HPDE6-E6E7 (cell line): ENCODE measurements at regions not wholly inside any gene's neighbourhood (a gene's known extent, or its start where the extent isn't known, plus 50 kb on each side); places are given as distances from the start of the nearest gene placed in this dataset.
"Not testable (repeated sequence)": the region's sequence is repeated elsewhere in the genome, so short reads cannot be mapped to it uniquely, and the experiment has no call there.

Source experiments
- DNase-seq: peaks from one replicate; pipeline ENCODE4 v3.0.0; 2011; ENCODE audit warnings: missing footprints; ENCODE audit errors: extremely low spot score

DNA sequence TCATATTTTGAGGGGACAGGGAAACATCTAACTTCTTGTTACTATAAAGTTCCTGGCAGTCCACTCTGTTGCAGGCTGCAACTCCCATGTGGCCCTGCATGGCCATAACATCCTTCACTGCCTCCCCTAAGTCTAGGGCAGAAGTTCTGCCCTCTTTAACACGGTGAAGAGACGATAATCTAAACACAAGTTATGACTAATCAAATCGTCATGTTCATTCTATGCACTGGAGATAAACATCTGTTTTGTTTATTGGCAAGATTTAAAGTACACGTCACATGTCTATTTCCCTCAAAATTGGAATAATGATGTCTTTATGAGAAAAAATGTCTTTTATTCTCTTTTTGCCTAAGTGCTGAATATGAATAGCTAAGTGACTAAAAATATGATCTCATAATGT, 1629.4 kb downstream of the PCDH9 start:
- no peak for DNase-seq

DNA sequence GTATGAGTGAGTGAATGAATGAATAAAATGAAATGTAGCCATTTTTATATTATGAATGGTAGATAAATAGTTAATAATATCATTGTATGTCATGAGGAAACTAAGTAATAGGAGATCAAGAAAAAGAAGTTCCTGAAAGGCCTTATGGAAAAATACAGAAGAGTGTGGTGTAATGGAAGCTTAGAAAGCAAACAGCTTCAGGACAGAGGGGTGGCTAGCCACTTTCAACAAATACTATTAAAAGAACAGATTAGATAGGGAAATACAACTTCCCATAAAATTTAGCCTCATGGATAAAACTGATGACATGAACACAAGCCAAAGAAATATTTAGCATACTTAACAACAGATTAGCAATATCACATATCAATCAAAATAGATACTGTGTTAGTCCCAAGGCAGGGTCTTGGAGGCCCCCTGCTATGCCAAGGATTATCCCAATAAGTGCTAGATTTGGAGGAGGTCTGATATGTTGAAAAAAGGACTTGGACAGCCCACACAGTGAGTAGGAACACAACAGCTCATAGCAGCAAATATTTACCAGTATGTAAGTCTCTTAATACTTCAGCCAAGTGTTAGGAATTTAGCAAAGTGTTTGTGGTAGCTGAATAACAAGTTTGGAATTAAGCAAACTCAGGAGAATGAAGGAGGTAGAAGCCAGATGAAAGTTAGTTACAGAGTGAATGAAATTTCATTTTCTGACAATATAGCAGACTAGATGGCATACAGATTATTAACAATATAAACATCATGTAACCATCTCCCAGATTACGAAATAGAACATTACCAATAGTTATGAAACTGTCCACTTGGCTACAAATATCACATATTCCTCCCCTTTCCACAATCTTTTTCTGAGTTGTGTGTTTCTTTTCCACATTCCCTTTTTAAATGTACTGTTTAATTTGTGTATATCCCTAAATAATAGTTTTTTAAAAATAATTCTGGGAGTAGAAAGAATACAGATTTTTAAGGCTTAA, 1632.0 kb downstream of the PCDH9 start:
- DNase-seq = no peak

DNA sequence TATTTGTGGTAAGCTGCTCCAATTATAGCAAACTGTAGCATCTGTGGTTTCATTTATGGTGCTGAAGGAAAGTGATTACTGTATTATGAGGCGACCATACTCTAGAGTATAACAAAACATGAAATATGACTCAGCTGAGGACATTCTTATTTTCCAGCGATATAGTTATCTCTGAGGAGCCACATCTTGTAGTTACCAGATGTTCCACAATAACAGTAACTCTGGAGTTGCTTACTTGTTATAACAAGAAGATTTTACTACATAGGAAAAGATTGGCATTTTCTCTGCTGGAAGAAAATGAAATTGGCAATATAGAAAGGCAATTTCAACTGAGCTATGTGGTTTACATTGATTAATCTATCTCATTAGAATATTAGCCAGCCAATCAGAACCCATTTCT, 1634.2 kb downstream of the PCDH9 start:
- no peak for DNase-seq

DNA sequence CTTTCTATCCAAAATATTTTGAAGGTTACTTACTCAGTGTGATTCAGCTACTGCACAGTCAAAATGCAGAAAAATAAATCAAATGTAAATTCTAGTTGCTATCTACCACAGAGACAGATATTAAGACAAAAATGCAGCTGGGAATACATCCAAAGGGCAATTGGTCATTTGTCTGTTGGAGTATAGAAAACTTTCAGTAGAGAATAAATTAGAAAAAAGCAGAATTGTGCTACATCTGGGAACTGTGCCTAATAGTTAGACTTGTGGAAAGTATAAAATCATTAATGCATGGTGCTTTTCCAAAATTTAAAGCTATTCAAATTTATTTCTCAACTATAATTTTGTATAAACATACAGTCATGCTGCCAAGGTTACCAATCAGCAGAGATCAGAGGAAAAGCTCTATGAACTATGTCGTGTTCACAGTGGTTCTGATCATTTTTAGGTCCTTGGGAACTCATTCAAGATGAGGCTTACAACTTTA, 1635.8 kb downstream of the PCDH9 start:
- DNase-seq = no peak

DNA sequence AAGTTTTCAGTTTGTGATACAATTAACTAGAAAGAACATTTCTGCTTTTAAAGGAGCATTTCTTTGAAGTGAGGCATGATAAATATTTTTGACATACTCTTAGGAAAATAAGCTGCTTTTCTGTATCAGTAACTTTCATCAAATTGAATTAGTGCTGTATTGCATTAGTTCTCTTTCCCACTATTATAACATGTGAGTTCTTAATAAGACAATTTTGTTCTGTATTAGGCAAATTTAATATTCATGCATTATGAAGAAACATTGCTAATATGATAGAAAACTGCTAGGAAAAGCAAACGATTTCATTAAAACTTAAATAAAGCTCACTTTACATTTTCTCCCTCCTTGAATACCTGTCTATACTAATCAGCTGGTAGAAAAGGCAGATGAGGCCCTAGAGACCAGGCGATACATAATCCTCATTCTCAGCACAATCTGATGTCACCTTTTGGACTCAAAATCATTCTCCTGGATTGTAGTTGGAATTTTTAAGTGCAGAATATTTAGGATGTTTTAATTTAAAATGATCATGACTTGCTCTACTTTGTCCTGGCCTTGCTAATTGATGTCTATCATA, 1636.8 kb downstream of the PCDH9 start:
- no peak for DNase-seq

DNA sequence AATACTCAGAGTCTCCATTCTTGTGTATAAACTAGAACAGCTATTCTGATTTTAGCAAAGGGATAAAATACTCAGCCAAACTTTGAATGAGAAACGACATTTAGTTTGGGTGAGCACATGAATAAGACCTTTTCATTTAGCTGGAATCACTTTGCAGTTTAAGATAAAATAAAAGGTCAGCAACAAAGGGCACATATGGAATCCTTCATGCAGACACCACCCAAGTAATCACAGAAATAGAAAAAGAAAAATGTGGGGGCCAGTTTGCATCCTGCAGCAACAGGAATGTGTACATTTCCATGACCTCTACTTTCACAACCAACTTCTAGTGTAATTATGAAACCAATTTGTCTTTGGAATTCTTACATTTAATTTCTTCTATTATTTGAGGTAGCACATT, 1637.4 kb downstream of the PCDH9 start:
- no peak for DNase-seq

DNA sequence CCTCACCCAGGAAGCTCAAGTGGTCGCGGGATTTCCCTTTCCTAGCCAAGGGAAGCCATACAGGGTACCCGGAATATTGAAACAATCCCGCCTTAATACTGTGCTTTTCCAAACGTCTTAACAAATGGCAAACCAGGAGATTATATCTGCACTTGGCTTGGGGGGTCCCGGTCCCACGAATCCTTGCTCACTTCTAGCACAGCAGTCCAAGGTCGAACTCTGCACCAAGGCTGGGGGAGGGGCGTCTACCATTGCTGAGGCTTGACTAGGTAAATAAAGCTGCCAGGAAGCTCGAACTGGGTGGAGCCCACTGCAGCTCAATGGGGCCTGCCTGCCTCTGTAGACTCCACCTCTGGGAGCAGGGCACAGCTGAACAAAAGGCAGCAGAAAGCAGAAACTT, 1644.8 kb downstream of the PCDH9 start:
- no peak for DNase-seq

DNA sequence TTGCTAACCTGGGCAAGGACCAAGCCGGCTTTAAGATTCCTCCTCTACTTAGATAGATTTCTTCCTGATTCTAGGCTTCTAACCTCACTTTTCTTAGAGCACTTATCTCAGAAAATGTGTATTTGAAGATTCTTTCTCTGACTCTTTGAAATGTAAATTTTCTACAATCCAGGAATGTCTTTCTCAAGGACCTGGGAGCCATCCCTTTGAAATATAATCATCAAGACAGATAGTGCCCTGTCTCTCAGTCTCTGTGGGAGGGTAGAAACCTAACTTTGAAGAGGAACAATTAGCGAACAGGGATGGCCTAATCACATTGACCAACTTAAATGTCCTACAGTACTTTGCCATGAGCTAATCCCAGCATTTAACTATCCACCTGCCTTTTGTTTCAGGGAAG, 1646.0 kb downstream of the PCDH9 start:
- DNase-seq = no peak

DNA sequence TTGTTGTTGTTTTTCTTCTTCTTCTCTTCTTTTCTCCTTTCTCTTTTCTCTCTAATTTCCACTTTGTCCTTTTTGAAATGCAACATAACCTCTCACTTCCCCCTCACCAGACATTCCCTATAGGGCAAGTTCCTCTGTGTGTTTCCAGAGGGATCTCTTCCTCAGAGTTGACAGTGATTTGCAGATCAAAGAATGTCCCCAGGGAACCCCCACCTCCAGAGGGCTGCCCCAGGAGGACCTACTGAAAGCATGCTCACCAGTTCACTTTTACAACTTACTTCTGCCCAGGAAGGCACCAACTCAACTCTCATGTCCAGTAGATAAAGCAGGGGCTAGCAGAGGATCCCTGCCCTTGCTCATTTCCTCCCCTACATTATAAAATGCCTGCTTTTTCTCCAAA, 1648.0 kb downstream of the PCDH9 start:
- no peak for DNase-seq

DNA sequence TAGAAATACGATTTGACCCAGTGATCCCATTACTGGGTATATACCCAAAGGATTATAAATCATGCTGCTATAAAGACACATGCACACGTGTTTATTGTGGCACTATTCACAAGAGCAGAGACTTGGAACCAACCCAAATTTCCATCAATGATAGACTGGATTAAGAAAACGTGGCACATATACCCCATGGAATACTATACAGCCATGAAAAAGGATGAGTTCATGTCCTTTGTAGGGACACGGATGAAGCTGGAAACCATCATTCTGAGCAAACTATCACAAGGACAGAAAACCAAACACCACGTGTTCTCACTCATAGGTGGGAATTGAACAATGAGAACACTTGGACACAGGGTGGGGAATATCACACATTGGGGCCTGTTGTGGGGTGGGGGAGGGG, 1665.6 kb downstream of the PCDH9 start:
- not testable (repeated sequence) for DNase-seq

DNA sequence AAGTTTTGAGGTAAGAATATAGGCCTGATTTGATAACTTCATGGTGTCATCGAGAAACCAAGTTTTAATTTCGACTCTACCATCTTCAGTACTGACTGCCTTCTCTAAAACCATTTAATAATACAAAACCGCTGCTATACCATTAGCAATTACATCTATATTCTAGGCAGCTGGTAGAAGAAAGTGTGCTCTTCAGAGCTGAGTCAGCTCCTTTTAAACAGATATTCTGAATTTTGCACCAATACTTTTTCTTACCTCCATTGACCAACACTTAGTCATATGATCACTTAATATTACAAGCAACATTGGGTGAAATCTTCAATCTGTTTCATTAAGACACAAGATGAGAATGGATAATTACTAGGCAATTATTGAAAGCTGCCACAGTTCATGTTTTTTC, 1667.8 kb downstream of the PCDH9 start:
- no peak for DNase-seq

DNA sequence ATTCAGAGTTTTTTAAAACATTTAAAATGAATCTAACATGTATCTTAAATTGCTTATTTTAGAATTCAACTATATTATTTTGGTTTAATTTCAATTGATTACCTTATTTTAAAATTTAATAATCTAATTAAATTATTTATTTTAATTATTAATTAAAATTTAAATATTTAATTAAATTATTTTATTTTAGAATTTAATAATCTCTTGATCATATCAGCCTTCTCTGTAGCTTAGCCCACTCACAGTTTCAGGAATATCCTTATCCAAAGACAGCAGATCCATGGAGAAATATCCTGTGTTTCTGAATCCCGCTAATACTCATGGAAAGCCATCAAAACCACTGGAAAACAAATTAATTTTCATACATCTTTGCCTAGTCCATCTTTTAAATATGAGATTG, 1669.2 kb downstream of the PCDH9 start:
- DNase-seq = no peak

DNA sequence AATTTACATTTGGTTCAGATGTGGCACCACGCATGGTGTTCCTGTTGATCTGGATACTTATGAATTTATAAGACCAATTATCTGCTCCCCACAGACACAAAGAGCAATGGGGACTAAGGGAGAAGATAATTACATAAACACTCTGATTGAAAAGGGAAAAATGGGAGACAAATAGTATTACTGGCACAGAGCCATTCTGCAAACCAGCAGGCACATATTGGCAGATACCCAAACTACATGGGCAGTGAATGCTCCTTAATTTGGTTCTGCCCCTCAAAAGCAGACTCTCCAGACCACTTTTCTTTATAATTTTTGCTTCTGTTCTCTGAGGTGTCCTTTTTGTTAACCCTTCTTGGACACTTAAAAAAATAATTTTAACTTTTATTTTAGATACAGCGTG, 1674.2 kb downstream of the PCDH9 start:
- no peak for DNase-seq

DNA sequence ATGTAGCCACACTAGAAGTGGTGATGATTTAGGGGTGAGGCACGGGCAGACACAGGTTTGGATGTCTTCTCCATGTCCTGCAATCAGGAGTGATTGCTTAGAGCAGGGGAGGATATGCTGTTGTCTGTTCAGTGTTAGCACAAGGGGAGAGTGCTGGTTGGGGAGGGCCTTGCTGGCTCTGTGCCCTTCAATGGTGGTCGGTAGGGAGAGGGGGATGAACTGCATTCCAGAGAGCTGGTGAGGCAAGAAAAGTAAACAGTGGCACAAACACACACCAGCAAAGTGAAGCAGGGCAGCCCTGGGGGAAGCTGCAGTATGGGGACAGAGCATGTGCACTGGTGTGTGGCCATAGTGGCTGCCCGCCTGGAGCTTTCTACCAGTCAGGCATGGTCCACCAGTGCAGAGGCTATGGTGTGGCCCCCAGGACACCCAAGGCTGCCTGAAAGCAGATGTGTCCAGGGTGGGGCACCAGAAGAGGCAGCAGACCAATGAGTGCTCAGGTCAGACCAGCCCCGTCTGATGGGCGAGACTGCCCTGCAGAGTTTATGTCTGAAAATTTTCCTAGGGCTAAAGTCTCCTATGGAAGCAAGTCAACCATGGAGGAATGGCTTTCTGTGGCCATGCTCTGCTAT, 1676.9 kb downstream of the PCDH9 start:
- no peak for DNase-seq

DNA sequence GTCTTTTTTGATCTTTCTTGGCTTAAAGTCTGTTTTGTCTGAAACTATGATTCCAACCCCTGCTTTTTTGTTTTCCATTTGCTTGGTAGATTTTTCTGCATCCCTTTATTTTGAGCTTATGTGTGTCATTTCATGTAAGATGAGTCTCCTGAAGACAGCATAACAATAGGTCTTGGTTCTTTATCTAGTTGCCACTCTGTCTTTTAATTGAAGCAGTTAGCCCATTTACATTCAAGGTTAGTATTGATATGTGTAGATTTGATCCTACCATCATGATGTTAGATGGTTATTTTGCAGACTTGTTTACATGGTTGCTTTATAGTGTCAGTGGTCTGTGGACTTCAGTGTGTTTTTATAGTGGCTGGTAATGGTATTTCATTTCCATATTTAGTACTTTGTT, 1678.9 kb downstream of the PCDH9 start:
- no peak for DNase-seq

DNA sequence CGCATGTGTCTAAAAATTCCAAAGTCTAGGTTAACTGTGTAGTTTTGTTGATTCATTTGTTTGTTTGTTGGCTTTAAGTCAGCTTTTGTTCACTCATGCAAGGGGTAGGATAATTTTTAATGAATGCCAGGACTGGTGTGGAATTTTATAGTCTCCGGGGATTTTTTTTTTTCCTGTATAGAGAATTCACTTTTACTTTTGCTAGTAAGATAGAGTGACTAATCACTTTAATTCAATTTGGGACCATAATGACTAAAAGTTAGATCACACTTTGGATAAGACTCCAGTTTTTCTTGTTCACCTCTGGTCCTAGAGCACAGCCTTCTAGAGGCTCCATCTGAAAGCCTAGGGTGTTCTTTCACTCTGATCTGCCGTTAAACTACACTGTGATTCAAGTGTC, 1690.0 kb downstream of the PCDH9 start:
- DNase-seq = peak; percentile 3

DNA sequence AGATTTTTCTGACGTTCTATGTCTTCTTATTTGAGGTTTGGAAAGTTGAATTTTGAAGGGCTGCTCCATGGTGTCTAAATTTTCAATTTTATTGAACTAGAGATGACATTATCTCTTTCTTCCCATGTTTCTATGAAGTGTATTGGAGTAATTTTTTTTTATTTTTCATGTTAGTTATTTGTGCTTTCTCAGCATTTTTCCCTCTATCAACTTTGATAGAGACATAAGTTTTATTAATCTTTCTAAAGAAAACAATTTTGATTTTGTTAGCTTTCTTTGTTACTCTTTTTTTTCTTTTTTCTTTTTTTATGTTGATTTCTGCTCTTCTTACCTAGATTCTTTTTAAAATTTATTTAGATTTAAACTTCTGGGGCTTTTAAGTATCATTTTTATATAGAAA, 1694.8 kb downstream of the PCDH9 start:
- DNase-seq = no peak

DNA sequence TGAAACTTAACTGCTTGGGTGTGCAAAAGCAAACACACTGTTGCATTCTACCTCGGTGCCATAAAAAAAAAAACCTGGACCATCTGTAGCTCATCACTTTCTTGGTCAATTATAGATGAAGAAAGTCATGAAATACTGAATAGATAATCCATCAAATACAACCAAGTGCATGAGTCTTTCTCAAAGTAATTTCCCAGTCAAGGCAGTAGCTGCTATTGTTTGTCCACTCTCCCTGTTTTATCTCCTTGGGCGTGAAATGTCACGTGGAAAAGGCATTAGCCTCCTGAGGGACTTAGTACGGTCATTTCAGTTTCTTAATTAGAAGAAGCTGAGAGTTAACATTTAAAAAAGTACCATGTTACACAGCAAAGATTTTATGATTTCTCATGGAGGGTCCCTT, 1697.9 kb downstream of the PCDH9 start:
- DNase-seq = no peak

DNA sequence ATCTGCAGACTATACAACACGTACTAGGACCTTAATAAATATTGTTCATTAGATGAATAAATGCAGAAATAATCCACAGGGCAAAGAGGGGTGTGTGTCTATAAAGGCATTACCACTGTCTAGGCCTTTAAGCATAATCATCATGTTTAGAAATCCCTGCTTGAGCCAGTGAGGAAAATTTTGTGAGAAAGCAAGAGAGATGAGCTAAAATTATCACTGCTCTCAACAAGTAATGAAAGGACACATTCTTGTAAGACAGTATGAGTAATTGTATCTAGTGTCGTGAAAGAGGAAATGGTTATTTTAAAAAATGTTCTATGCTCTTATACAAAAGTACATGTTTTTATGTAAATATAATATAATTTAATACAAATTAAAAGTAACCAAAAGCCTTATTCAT, 1699.4 kb downstream of the PCDH9 start:
- no peak for DNase-seq

DNA sequence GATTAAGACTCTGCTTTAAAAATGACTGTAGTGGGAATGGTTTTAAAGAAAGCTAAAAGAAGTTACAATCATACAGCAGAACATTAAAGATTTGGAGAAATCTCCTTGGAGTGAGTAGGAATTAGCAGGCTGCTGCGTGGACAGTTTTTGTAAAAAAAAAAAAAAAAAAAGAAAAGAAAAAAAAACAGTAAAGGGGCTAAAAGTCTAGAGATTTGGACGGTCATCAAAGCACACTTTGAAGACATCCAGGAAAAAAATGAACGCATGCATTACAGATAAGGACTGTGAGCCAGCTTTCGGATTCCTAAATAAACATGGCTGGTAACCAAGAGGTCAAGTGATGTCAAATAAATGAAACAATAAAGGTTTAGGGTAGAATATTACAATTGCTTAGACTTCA, 1700.6 kb downstream of the PCDH9 start:
- no peak for DNase-seq

DNA sequence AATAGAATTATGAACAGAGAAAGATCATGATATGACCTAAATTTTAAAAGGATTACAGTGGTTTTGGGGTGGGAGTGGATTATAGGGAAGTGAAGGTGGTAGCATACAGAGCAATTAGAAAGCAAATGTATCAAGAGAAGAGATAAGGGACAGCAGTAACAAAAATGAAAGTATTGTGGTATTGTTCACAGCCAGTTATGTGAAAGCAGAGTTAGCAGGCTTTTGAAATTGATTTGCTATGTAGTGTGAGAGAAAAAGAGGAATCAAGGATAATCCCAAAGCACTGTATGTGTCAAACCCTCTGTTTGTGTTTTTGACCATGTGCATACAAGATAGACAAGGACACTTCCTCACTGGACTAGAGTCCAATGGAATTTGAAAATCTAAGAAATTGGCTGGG, 1721.4 kb downstream of the PCDH9 start:
- DNase-seq = no peak

DNA sequence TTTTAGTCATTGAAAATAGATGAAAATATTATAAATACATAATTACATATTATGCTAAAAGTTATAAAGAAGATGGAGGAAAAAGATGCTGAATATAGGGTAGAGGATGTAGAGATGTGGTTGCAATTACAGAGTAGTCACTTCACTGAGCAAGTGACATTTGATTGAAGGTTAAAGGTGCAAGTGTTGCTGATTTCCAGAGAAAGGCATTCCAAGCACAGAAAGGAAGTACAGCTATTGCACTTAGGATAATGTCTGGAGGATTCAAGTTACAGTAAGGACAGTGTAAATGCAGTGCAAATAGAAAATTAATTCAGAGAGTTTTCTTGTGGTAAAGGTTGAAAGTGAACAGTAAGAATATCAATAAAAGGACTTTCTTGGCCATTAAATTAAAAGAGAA, 1721.8 kb downstream of the PCDH9 start:
- DNase-seq = no peak

DNA sequence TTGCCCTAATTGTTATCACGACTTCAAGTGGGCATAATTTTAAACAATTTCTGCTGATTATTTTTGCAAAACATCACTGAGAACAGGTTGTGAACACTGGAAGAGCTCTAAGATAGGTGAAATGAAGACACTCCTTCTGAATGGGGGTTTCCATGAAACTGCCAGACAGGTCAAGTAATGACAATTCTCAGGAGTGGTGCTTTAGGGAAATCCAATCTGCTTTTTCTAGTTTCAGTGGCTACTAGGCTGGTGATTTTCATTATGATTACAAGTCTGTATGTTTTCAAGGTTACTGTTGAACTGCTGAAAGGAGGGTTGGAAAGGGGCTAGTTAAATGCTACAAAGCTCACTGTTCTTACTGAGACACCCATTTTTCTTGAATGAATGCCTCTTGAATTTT, 1724.2 kb downstream of the PCDH9 start:
- DNase-seq = no peak
